SK-N-SH (cell line): ENCODE measurements at regions not wholly inside any gene's neighbourhood (a gene's known extent, or its start where the extent isn't known, plus 50 kb on each side); places are given as distances from the start of the nearest gene placed in this dataset.

Experiments used
- CTCF ChIA-PET: fragments of 300-600, 350-600 bp; formaldehyde crosslinking; extraction: SDS; loops from one replicate; lab custom pipeline; 2021; lab: Yijun Ruan, JAX
- POLR2A ChIA-PET: fragments of 350-600 bp; sonication (Branson Sonifier 250); formaldehyde crosslinking; extraction: SDS; loops from one replicate; lab custom pipeline; 2020; ENCODE audit warnings: antibody characterized with exemption, inconsistent platforms; lab: Yijun Ruan, JAX
- DNase-seq: peaks from one replicate; pipeline ENCODE4 v3.0.0; 2012
- H2AFZ ChIP-seq: fragments of 200-600 bp; sonication (generic); 2 replicates; pipeline ENCODE4 v1.8.1; 2016; ENCODE audit warnings: antibody characterized with exemption, mild to moderate bottlenecking, low read depth
- H3F3A ChIP-seq: fragments of 200-600 bp; sonication (generic); replicated peaks from 2 replicates; pipeline ENCODE3; 2016; ENCODE audit warnings: antibody characterized with exemption, mild to moderate bottlenecking; ENCODE audit not compliant: insufficient read depth
- H3K27ac ChIP-seq, 2 experiments: fragments of 200-500 bp in 1 of 2; fragments of 200-600 bp in 1 of 2; sonication (Bioruptor generic) in 1 of 2; sonication (generic), shearing (Covaris generic) in 1 of 2; 2 replicates each; pipeline versions ENCODE4 v1.5.1 to v1.6.1; 2014 to 2016; ENCODE audit warnings: low read depth in 2 of 2, inconsistent platforms in 1 of 2, low read length in 1 of 2, mild to moderate bottlenecking in 1 of 2, mixed read lengths in 1 of 2
- H3K27me3 ChIP-seq: fragments of 200-600 bp; sonication (generic), shearing (Covaris generic); 2 replicates; pipeline ENCODE4 v1.6.1; 2016; ENCODE audit warnings: mixed run types; ENCODE audit not compliant: insufficient read depth
- H3K36me3 ChIP-seq, 2 experiments: fragments of 200-500 bp in 1 of 2; fragments of 200-600 bp in 1 of 2; sonication (Bioruptor generic) in 1 of 2; sonication (generic) in 1 of 2; replicated peaks in 1 of 2; 2 replicates each; pipeline versions ENCODE3 to v1.5.1; 2014 to 2016; ENCODE audit warnings: low read length in 1 of 2, mild to moderate bottlenecking in 1 of 2; ENCODE audit not compliant: insufficient read depth in 2 of 2, control insufficient read depth in 1 of 2
- H3K4me1 ChIP-seq, 2 experiments: fragments of 200-500 bp in 1 of 2; fragments of 200-600 bp in 1 of 2; sonication (Bioruptor generic) in 1 of 2; sonication (generic), shearing (Covaris generic) in 1 of 2; 2 replicates each; pipeline versions ENCODE4 v1.5.1 to v1.6.1; 2014 to 2016; ENCODE audit warnings: low read depth in 1 of 2, low read length in 1 of 2, mixed run types in 1 of 2; ENCODE audit not compliant: insufficient read depth in 2 of 2, control insufficient read depth in 1 of 2
- H3K4me2 ChIP-seq: fragments of 200-600 bp; sonication (generic), shearing (Covaris generic); 2 replicates; pipeline ENCODE4 v1.6.1; 2017; ENCODE audit warnings: mixed run types
- H3K4me3 ChIP-seq, 2 experiments: fragments of 200-500 bp in 1 of 2; fragments of 200-600 bp in 1 of 2; sonication (Bioruptor generic) in 1 of 2; sonication (generic), shearing (Covaris generic) in 1 of 2; 2 replicates each; pipeline versions ENCODE4 v1.5.1 to v1.8.1; 2014 to 2016; ENCODE audit warnings: low read depth in 2 of 2, inconsistent platforms in 1 of 2, low read length in 1 of 2, mild to moderate bottlenecking in 1 of 2, mixed read lengths in 1 of 2, moderate library complexity in 1 of 2
- H3K79me2 ChIP-seq: fragments of 200-600 bp; sonication (generic); 2 replicates; pipeline ENCODE4 v1.8.1; 2017; ENCODE audit warnings: mild to moderate bottlenecking; ENCODE audit not compliant: insufficient read depth
- H3K9ac ChIP-seq: fragments of 200-600 bp; sonication (generic); 2 replicates; pipeline ENCODE4 v1.6.1; 2017; ENCODE audit warnings: mixed run types
- H3K9me2 ChIP-seq: fragments of 200-600 bp; sonication (generic); 2 replicates; pipeline ENCODE4 v1.6.1; 2017; ENCODE audit warnings: mixed run types
- H3K9me3 ChIP-seq: fragments of 200-600 bp; sonication (generic); 2 replicates; pipeline ENCODE4 v1.6.1; 2017; ENCODE audit warnings: mixed run types, mild to moderate bottlenecking, moderate library complexity
- H4K20me1 ChIP-seq: fragments of 200-600 bp; sonication (generic); 2 replicates; pipeline ENCODE4 v1.6.1; 2017; ENCODE audit warnings: mild to moderate bottlenecking, mixed run types; ENCODE audit not compliant: insufficient read depth
- FOSL2 ChIP-seq: IDR thresholded peaks from 2 replicates; pipeline ENCODE4 v1.4.0; 2012; ENCODE audit warnings: low read depth, mild to moderate bottlenecking, moderate library complexity, borderline replicate concordance
- FOXJ3 ChIP-seq: sonication (generic); formaldehyde crosslinking; IDR thresholded peaks from 2 replicates; pipeline ENCODE4 v1.5.1; 2020; ENCODE audit warnings: mild to moderate bottlenecking, missing genetic modification reagents
- IRF3 ChIP-seq: fragments of 150-350 bp; IDR thresholded peaks from 2 replicates; pipeline ENCODE4 v1.6.1; 2016; ENCODE audit warnings: mild to moderate bottlenecking, low read depth, low read length
- MAX ChIP-seq: IDR thresholded peaks from 2 replicates; pipeline ENCODE4 v1.4.0; 2012; ENCODE audit warnings: low read depth
- NRF1 ChIP-seq: IDR thresholded peaks from 2 replicates; pipeline ENCODE4 v1.6.1; 2012; ENCODE audit warnings: low read depth, mild to moderate bottlenecking, low read length
- PBX3 ChIP-seq: IDR thresholded peaks from 2 replicates; pipeline ENCODE4; 2012
- RCOR1 ChIP-seq: fragments of 150-350 bp; IDR thresholded peaks from 2 replicates; pipeline ENCODE4 v1.6.1; 2017; ENCODE audit warnings: antibody characterized with exemption, low read length
- REST ChIP-seq: IDR thresholded peaks from 2 replicates; pipeline ENCODE4 v1.6.1; 2012; ENCODE audit warnings: mild to moderate bottlenecking, low read depth, low read length, moderate library complexity
- RFX5 ChIP-seq: IDR thresholded peaks from 2 replicates; pipeline ENCODE4 v1.6.1; 2012; ENCODE audit warnings: mild to moderate bottlenecking, improper control_type of control experiment, low read length
- RXRA ChIP-seq: IDR thresholded peaks from 2 replicates; pipeline ENCODE4 v1.4.0; 2012; ENCODE audit warnings: low read depth, mild to moderate bottlenecking, borderline replicate concordance
- SIN3A ChIP-seq: IDR thresholded peaks from 2 replicates; pipeline ENCODE4 v1.6.1; 2012; ENCODE audit warnings: low read depth, mild to moderate bottlenecking, low read length, moderate library complexity, borderline replicate concordance
- TAF1 ChIP-seq: IDR thresholded peaks from 2 replicates; pipeline ENCODE4 v1.6.1; 2012; ENCODE audit warnings: low read depth, mild to moderate bottlenecking, low read length, moderate library complexity, borderline replicate concordance
- YY1 ChIP-seq: IDR thresholded peaks from 2 replicates; pipeline ENCODE4 v1.4.0; 2012; ENCODE audit warnings: low read depth, mild to moderate bottlenecking
- WGBS: methylation state at CpG from one replicate; pipeline ENCODE4 v1.1.6; 2017; ENCODE audit warnings: low lambda C conversion rate; 5-methylcytosine and 5-hydroxymethylcytosine counted together

DNA sequence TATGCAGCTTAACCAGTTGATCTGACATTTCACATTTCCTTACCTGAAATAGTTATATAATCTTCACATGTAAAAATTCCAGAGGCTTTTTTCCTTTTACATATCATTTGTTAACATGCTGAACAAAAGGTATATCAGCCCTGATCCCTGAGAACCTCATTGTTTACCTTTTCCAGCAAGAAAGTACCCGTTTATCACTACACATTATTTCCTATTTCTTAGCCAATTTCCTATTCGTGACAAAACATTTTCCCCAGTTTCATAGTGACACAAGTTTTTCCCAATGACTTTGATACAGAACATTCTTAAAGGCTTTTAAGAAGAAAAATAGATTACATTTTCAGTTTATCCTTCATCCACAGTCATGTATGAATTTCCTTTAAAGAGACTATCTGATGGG is 86.6 kb upstream of the DKK2 start:
- H3K27ac ChIP-seq, result no peak overlapping the region
- no peaks in the 10 kb centered on the region for H3F3A ChIP-seq
- 77% methylated on average over 2 of the region's 2 CpGs for WGBS
- DNase-seq, result no peak
- no peaks in the 10 kb centered on the region for H3K27me3 ChIP-seq
- no peak overlapping the region for H2AFZ ChIP-seq
- no peak for TF ChIP-seq SIN3A
- no peak for TF ChIP-seq NRF1
- TF ChIP-seq FOXJ3 (CRISPR knock-in tag), result no peak
- no peak for TF ChIP-seq MAX
- no peak for TF ChIP-seq PBX3
- no peak for TF ChIP-seq YY1
- TF ChIP-seq RXRA, result no peak
- no peak for TF ChIP-seq RCOR1
- TF ChIP-seq IRF3, result no peak
- TF ChIP-seq REST, result no peak
- no peak for TF ChIP-seq FOSL2
- no peak for TF ChIP-seq RFX5
- TF ChIP-seq TAF1, result no peak
- H3K36me3 ChIP-seq, result no peaks in the 10 kb centered on the region
- CTCF ChIA-PET, result no interaction called here
- H3K9ac ChIP-seq, result no peak overlapping the region
- no peak overlapping the region for H3K4me3 ChIP-seq
- no peaks in the 10 kb centered on the region for H3K9me3 ChIP-seq
- H3K9me2 ChIP-seq, result no peaks in the 10 kb centered on the region
- H3K4me1 ChIP-seq, result peaks cover 2 to 7% of the 10 kb centered on the region in 2 experiments; a peak in 2 of 4 replicates
- no peak overlapping the region for H3K4me2 ChIP-seq
- POLR2A ChIA-PET, result no interaction called here
- no peaks in the 10 kb centered on the region for H4K20me1 ChIP-seq
- H3K79me2 ChIP-seq, result no peaks in the 10 kb centered on the region
